Lower lobe of right lung (tissue), 2 donors: ENCODE measurements at regions not wholly inside any gene's neighbourhood (a gene's known extent, or its start where the extent isn't known, plus 50 kb on each side); places are given as distances from the start of the nearest gene placed in this dataset.
"Not testable (repeated sequence)": the region's sequence is repeated elsewhere in the genome, so short reads cannot be mapped to it uniquely, and the experiment has no call there.

Source experiments
- ATAC-seq, 2 donors: fragments of 200-7000 bp; cut with Tn5 transposase; one replicate each; pipeline ENCODE4 v1.9.1; 2020 to 2022; ENCODE audit warnings: mild to moderate bottlenecking in 2 of 2, moderate library complexity in 2 of 2
- DNase-seq: peaks from one replicate; pipeline ENCODE4 v3.0.0-alpha.2; 2020
- H3K27ac ChIP-seq: fragments of 200-600 bp; one replicate; pipeline ENCODE4 v1.8.0; 2022
- H3K27me3 ChIP-seq: fragments of 200-600 bp; one replicate; pipeline ENCODE4 v1.8.0; 2022; ENCODE audit warnings: low read depth
- H3K36me3 ChIP-seq: fragments of 200-600 bp; one replicate; pipeline ENCODE4 v1.8.0; 2022; ENCODE audit warnings: mild to moderate bottlenecking
- H3K4me1 ChIP-seq: fragments of 200-600 bp; one replicate; pipeline ENCODE4 v1.8.0; 2022
- H3K4me3 ChIP-seq: fragments of 200-600 bp; one replicate; pipeline ENCODE4 v1.8.0; 2022; ENCODE audit warnings: mild to moderate bottlenecking
- H3K9me3 ChIP-seq: fragments of 200-600 bp; one replicate; pipeline ENCODE4 v1.8.0; 2022
- CTCF ChIP-seq: fragments of 200-600 bp; IDR thresholded peaks from one replicate; pipeline ENCODE4 v1.8.0; 2022; ENCODE audit warnings: antibody characterized with exemption, mild to moderate bottlenecking
- intact Hi-C: fragments of 100-400 bp; cut with DNase I; formaldehyde crosslinking; loops from one replicate; pipeline ENCODE4 v1.11.0; 2022
- donor health status: DM: no; HTN: yes; CAD: no; lungs with severe emphysema.

GRCh38 chr11:41714101-41714500 is 254.6 kb upstream of the LRRC4C start:
- H3K9me3 ChIP-seq: no peaks in the 10 kb centered on the region
- no peak overlapping the region for H3K4me3 ChIP-seq
- H3K4me1 ChIP-seq: no peaks in the 10 kb centered on the region
- DNase-seq (no peak), ATAC-seq (no peak)
- no peaks in the 10 kb centered on the region for H3K27me3 ChIP-seq
- intact Hi-C loops: no loop called here
- no peak overlapping the region for H3K27ac ChIP-seq
- TF ChIP-seq CTCF: no peak
- H3K36me3 ChIP-seq: no peaks in the 10 kb centered on the region

DNA sequence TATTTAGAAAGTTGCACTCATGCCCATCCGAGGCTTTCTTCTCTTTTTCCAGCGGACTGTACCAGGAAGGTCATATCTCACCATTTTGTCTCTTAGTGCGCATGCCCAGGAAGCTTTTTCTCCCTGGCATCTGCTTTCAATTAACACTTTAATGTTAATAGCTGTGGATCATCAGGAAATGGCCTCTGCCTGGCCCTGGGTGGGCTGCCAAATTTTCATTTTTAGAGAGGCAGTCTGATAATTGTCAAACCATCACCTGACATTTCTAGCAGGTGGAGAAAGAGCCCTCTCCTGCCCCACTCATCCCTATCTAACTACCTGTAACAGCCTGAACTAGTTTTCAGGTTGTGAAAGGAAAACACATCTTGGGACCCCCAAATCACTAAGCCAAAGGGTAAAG is 257.4 kb upstream of the LRRC4C start:
- Histone ChIP-seq H3K36me3 (no peaks in the 10 kb centered on the region), H3K9me3 (no peaks in the 10 kb centered on the region), H3K27ac (no peak overlapping the region), H3K4me1 (no peaks in the 10 kb centered on the region), H3K4me3 (no peak overlapping the region), H3K27me3 (no peaks in the 10 kb centered on the region)
- intact Hi-C loops: no loop called here
- ATAC-seq: no peak
- no peak for DNase-seq
- TF ChIP-seq CTCF: no peak

GRCh38 chr11:41720761-41721160 is 261.3 kb upstream of the LRRC4C start:
- H3K27ac ChIP-seq: no peak overlapping the region
- intact Hi-C loops: no loop called here
- H3K36me3 ChIP-seq: no peaks in the 10 kb centered on the region
- H3K4me3 ChIP-seq: no peak overlapping the region
- TF ChIP-seq CTCF: no peak
- ATAC-seq: no peak
- H3K4me1 ChIP-seq: no peaks in the 10 kb centered on the region
- H3K27me3 ChIP-seq: no peaks in the 10 kb centered on the region
- H3K9me3 ChIP-seq: no peaks in the 10 kb centered on the region
- no peak for DNase-seq

GRCh38 chr11:41728161-41728560 is 268.7 kb upstream of the LRRC4C start:
- intact Hi-C loops, H3K36me3 ChIP-seq, H3K4me3 ChIP-seq, H3K4me1 ChIP-seq, H3K27ac ChIP-seq, H3K9me3 ChIP-seq, ATAC-seq, DNase-seq, H3K27me3 ChIP-seq: not testable (repeated sequence)

- DNase-seq: no peak
- no peak overlapping the region for H3K27ac ChIP-seq
- no peaks in the 10 kb centered on the region for H3K9me3 ChIP-seq
- no peak overlapping the region for H3K4me3 ChIP-seq
- ATAC-seq: no peak
- H3K4me1 ChIP-seq: no peaks in the 10 kb centered on the region
- intact Hi-C loops: no loop called here
- no peaks in the 10 kb centered on the region for H3K36me3 ChIP-seq
- no peaks in the 10 kb centered on the region for H3K27me3 ChIP-seq
- no peak for TF ChIP-seq CTCF
Measured at GRCh38 chr11:41775296-41775695, 315.8 kb upstream of the LRRC4C start.

- Histone ChIP-seq H3K4me1 (no peaks in the 10 kb centered on the region), H3K36me3 (no peaks in the 10 kb centered on the region), H3K9me3 (no peaks in the 10 kb centered on the region), H3K27ac (no peak overlapping the region), H3K27me3 (no peaks in the 10 kb centered on the region), H3K4me3 (no peak overlapping the region)
- DNase-seq: no peak
- TF ChIP-seq CTCF: no peak
- ATAC-seq: no peak
- intact Hi-C loops: no loop called here
Measured at GRCh38 chr11:41779401-41779960, 320.0 kb upstream of the LRRC4C start.
